ENCODE measurements at regions not wholly inside any gene's neighbourhood (a gene's known extent, or its start where the extent isn't known, plus 50 kb on each side); places are given as distances from the start of the nearest gene placed in this dataset.

DNA sequence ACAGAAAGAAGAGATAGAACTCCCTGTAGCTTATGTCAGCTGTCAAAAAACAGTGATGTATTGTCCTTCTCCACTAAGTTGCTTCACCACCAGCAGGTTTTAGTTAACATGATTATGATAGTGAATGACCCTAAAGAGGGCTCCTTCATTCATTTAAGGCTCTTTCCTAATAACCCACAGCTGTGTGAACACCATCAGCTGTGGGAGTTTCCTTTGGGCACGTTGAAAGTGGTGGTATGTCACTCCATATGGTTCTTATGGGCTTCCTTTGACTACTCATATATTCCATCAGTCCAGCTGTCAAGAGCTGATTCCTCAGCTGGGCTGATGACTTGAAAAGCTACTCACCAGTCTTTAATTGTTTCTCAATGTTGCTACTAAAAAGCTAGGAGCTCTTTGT, 210.3 kb downstream of the UBE2E3 start:
- 10 to 39% methylated on average over 1 of the region's 1 CpG for WGBS, 2 donors (ENCODE audit: low coverage in 1 of 2)
- TF ChIP-seq POLR2AphosphoS5 (IDR thresholded peaks at IDR 0.05) (no peak), EP300 (IDR thresholded peaks at IDR 0.05; ENCODE audit: low read depth) (no peak), POLR2A (IDR thresholded peaks at IDR 0.05) (no peak)
- no peaks in the 10 kb centered on the region for H3K27me3 ChIP-seq
- no peaks in the 10 kb centered on the region for H3K36me3 ChIP-seq
- intact Hi-C loops (cut with DNase I; ENCODE audit: low total_unique reads): no loop called here
- no peaks in the 10 kb centered on the region for H3K9me3 ChIP-seq
- no peaks in the 10 kb centered on the region for H3K4me1 ChIP-seq
- in situ Hi-C loops (cut with MboI; ENCODE audit: low pct_ligation_motif_present in 1 of 4, low pct_unique_long_range_greater_than_20kb in 1 of 4, low sequenced_read_pairs in 3 of 4): no loop called here
- no peak overlapping the region for H3K4me3 ChIP-seq
- H3K27ac ChIP-seq: no peak overlapping the region
- DNase-seq: no peak

DNA sequence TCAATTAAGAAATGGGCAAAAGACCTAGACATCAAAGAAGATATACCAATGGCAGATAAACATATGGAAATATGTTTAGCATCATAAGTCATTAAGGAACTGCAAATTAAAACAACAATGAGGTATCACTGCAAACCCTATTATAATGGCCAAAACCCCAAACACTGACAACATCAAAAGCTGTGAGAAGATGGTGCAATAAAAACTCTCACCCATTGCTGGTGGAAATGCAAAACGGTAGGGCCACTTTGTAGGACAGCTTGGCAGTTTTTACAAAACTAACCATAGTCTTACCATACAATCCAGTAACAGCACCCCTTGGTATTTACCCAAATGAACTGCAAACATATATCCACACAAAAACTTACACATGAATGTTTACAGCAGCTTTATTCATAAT, 213.1 kb downstream of the UBE2E3 start:
- in situ Hi-C loops (cut with MboI; ENCODE audit: low pct_ligation_motif_present in 1 of 4, low pct_unique_long_range_greater_than_20kb in 1 of 4, low sequenced_read_pairs in 3 of 4) (no loop called here), intact Hi-C loops (cut with DNase I; ENCODE audit: low total_unique reads) (no loop called here)
- H3K4me3 ChIP-seq: no peak overlapping the region
- no peak for TF ChIP-seq EP300 (IDR thresholded peaks at IDR 0.05; ENCODE audit: low read depth)
- TF ChIP-seq CTCF (IDR thresholded peaks at IDR 0.05): no peak
- no peak for TF ChIP-seq POLR2A (IDR thresholded peaks at IDR 0.05)
- no peak for TF ChIP-seq POLR2AphosphoS5 (IDR thresholded peaks at IDR 0.05)
- H3K27me3 ChIP-seq: no peaks in the 10 kb centered on the region
- H3K4me1 ChIP-seq: no peaks in the 10 kb centered on the region
- no peak overlapping the region for H3K27ac ChIP-seq
- 76 to 100% methylated on average over 1 of the region's 1 CpG for whole genome bisulfite sequencing, 2 donors (ENCODE audit: low coverage in 1 of 2)
- no peaks in the 10 kb centered on the region for H3K36me3 ChIP-seq
- no peaks in the 10 kb centered on the region for H3K9me3 ChIP-seq
- no peak for DNase-seq

DNA sequence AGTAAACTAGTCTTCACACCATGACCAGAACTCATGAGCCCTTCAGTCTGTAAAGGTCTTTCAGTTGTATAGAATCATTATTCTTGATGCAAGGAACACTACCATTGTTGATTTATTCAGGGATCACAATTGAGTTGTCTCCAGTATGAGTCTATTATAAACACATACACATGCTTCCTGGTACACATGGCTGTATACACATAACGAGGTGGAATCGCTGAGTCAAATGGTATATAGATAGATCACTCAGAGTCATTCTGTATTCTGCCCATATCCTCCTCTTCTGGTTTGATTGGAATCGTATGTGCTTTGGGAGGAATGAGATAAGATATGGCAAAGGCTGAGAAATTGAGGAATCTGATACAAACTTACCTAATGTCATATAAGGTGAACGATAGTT, 216.0 kb downstream of the UBE2E3 start:
- Histone ChIP-seq H3K27ac (no peak overlapping the region), H3K4me1 (no peaks in the 10 kb centered on the region), H3K4me3 (no peak overlapping the region), H3K36me3 (no peaks in the 10 kb centered on the region), H3K9me3 (no peaks in the 10 kb centered on the region), H3K27me3 (no peaks in the 10 kb centered on the region)
- intact Hi-C loops (cut with DNase I; ENCODE audit: low total_unique reads) (no loop called here), in situ Hi-C loops (cut with MboI; ENCODE audit: low pct_ligation_motif_present in 1 of 4, low pct_unique_long_range_greater_than_20kb in 1 of 4, low sequenced_read_pairs in 3 of 4) (no loop called here)
- TF ChIP-seq POLR2A (IDR thresholded peaks at IDR 0.05): no peak
- no peak for TF ChIP-seq EP300 (IDR thresholded peaks at IDR 0.05; ENCODE audit: low read depth)
- no peak for TF ChIP-seq POLR2AphosphoS5 (IDR thresholded peaks at IDR 0.05)
- TF ChIP-seq CTCF (IDR thresholded peaks at IDR 0.05): no peak
- DNase-seq: no peak
- WGBS, 2 donors (ENCODE audit: low coverage in 1 of 2): 74 to 82% methylated on average over 4 of the region's 4 CpGs

- 47 to 55% methylated on average over 3 of the region's 3 CpGs for WGBS, 2 donors (ENCODE audit: low coverage in 1 of 2)
Observed at GRCh38 chr2:181197140-181197760, 216.8 kb downstream of the UBE2E3 start.

More at GRCh38 chr2:181197140-181197760, 216.8 kb downstream of the UBE2E3 start:
- no peaks in the 10 kb centered on the region for H3K4me1 ChIP-seq
- H3K9me3 ChIP-seq: no peaks in the 10 kb centered on the region
- H3K27ac ChIP-seq: no peak overlapping the region
- H3K27me3 ChIP-seq: no peaks in the 10 kb centered on the region
- no peak for TF ChIP-seq CTCF (IDR thresholded peaks at IDR 0.05)
- no peak for TF ChIP-seq POLR2AphosphoS5 (IDR thresholded peaks at IDR 0.05)
- no peak for TF ChIP-seq EP300 (IDR thresholded peaks at IDR 0.05; ENCODE audit: low read depth)
- TF ChIP-seq POLR2A (IDR thresholded peaks at IDR 0.05): no peak
- in situ Hi-C loops (cut with MboI; ENCODE audit: low pct_ligation_motif_present in 1 of 4, low pct_unique_long_range_greater_than_20kb in 1 of 4, low sequenced_read_pairs in 3 of 4): no loop called here
- no peak for DNase-seq
- no peaks in the 10 kb centered on the region for H3K36me3 ChIP-seq
- no peak overlapping the region for H3K4me3 ChIP-seq
- intact Hi-C loops (cut with DNase I; ENCODE audit: low total_unique reads): no loop called here
